ENCODE measurements at regions not wholly inside any gene's neighbourhood (a gene's known extent, or its start where the extent isn't known, plus 50 kb on each side); places are given as distances from the start of the nearest gene placed in this dataset.

DNA sequence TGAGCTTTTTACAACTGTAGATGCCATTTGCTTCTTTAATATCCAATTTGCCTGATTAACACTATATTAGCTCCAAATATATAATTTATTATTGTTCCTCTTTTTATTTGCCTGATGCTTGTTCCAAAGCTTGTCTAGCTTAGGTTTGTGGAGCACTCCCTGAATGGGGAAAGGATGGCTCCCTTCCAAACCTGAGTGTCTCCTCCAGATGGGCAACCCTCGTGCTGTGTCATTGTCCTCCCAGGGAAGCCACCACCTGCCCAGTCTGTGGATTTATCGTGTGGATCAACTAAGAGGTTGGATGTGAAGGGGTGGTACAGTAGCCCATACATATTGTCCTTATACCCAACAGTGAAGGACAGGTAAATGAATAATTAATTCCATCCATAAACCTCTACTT, 404.9 kb downstream of the CDK5RAP2 start:
- TF ChIP-seq, protein P1, sequence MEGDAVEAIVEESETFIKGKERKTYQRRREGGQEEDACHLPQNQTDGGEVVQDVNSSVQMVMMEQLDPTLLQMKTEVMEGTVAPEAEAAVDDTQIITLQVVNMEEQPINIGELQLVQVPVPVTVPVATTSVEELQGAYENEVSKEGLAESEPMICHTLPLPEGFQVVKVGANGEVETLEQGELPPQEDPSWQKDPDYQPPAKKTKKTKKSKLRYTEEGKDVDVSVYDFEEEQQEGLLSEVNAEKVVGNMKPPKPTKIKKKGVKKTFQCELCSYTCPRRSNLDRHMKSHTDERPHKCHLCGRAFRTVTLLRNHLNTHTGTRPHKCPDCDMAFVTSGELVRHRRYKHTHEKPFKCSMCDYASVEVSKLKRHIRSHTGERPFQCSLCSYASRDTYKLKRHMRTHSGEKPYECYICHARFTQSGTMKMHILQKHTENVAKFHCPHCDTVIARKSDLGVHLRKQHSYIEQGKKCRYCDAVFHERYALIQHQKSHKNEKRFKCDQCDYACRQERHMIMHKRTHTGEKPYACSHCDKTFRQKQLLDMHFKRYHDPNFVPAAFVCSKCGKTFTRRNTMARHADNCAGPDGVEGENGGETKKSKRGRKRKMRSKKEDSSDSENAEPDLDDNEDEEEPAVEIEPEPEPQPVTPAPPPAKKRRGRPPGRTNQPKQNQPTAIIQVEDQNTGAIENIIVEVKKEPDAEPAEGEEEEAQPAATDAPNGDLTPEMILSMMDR (IDR thresholded peaks at IDR 0.05) = no peak
- TF ChIP-seq EZH2 (IDR thresholded peaks at IDR 0.05; ENCODE audit: borderline replicate concordance, insufficient read depth, low read depth, low read length, poor library complexity, severe bottlenecking) = no peak
